Ishikawa (cell line): ENCODE measurements at regions not wholly inside any gene's neighbourhood (a gene's known extent, or its start where the extent isn't known, plus 50 kb on each side); places are given as distances from the start of the nearest gene placed in this dataset.

ENCODE experiments used
- CEBPB ChIP-seq: IDR thresholded peaks from 2 replicates; pipeline ENCODE4 v1.6.1; 2012
- CREB1 ChIP-seq: IDR thresholded peaks from 2 replicates; pipeline ENCODE4 v1.6.1; 2012; ENCODE audit warnings: low read depth
- EGR1 ChIP-seq: IDR thresholded peaks from 2 replicates; pipeline ENCODE4 v1.6.1; 2012
- EP300 ChIP-seq: IDR thresholded peaks from 2 replicates; pipeline ENCODE4 v1.6.1; 2012; ENCODE audit warnings: borderline replicate concordance
- FOXM1 ChIP-seq: IDR thresholded peaks from 2 replicates; pipeline ENCODE4 v1.6.1; 2012; ENCODE audit warnings: low read depth, borderline replicate concordance
- NFIC ChIP-seq: IDR thresholded peaks from 2 replicates; pipeline ENCODE4 v1.6.1; 2012
- RAD21 ChIP-seq: IDR thresholded peaks from 2 replicates; pipeline ENCODE4 v1.6.1; 2012; ENCODE audit warnings: low read depth
- TAF1 ChIP-seq: IDR thresholded peaks from 2 replicates; pipeline ENCODE4 v1.6.1; 2012; ENCODE audit warnings: low read depth, mild to moderate bottlenecking
- TCF12 ChIP-seq: IDR thresholded peaks from 2 replicates; pipeline ENCODE4 v1.6.1; 2012; ENCODE audit warnings: low read depth
- TEAD4 ChIP-seq: IDR thresholded peaks from 2 replicates; pipeline ENCODE4 v1.6.1; 2012
- YY1 ChIP-seq: IDR thresholded peaks from 2 replicates; pipeline ENCODE4 v1.6.1; 2012; ENCODE audit warnings: low read depth
- ZBTB7A ChIP-seq: IDR thresholded peaks from 2 replicates; pipeline ENCODE4 v1.6.1; 2012; ENCODE audit warnings: low read depth
- TF ChIP-seq, protein P1 (sequence below): IDR thresholded peaks from 2 replicates; pipeline ENCODE4 v1.6.1; 2012
- TF ChIP-seq, protein P2 (sequence below): IDR thresholded peaks from 2 replicates; pipeline ENCODE4 v1.6.1; 2012; ENCODE audit warnings: low read depth, mild to moderate bottlenecking
- TF ChIP-seq, protein P3 (sequence below): IDR thresholded peaks from 2 replicates; pipeline ENCODE4 v1.6.1; 2012

DNA sequence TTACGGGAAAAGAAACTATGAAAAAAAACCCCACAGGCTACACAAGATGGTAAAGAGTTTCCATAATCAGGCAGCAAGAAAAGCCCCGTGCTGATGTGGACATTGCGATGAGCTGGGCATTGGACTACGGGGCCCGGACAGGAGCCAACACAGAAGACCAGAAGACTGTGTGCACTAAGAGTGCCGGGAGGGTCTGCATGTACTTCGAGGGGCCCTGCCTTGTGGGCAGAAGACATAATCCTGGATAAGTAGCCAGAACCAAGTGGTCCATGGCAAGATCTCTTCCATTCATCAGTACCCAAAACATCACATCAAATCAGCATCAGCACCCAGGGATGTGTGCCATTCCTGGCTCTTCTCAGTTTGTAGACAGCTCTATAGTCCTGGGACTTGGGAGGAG is 317.8 kb downstream of the FGF9 start:
- TF ChIP-seq YY1 (no peak), CREB1 (no peak), TCF12 (no peak), TAF1 (no peak), RAD21 (no peak), CEBPB (no peak), EGR1 (no peak), EP300 (no peak)
- TF ChIP-seq, protein P1, sequence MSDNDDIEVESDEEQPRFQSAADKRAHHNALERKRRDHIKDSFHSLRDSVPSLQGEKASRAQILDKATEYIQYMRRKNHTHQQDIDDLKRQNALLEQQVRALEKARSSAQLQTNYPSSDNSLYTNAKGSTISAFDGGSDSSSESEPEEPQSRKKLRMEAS, result no peak
- TF ChIP-seq, protein P2, sequence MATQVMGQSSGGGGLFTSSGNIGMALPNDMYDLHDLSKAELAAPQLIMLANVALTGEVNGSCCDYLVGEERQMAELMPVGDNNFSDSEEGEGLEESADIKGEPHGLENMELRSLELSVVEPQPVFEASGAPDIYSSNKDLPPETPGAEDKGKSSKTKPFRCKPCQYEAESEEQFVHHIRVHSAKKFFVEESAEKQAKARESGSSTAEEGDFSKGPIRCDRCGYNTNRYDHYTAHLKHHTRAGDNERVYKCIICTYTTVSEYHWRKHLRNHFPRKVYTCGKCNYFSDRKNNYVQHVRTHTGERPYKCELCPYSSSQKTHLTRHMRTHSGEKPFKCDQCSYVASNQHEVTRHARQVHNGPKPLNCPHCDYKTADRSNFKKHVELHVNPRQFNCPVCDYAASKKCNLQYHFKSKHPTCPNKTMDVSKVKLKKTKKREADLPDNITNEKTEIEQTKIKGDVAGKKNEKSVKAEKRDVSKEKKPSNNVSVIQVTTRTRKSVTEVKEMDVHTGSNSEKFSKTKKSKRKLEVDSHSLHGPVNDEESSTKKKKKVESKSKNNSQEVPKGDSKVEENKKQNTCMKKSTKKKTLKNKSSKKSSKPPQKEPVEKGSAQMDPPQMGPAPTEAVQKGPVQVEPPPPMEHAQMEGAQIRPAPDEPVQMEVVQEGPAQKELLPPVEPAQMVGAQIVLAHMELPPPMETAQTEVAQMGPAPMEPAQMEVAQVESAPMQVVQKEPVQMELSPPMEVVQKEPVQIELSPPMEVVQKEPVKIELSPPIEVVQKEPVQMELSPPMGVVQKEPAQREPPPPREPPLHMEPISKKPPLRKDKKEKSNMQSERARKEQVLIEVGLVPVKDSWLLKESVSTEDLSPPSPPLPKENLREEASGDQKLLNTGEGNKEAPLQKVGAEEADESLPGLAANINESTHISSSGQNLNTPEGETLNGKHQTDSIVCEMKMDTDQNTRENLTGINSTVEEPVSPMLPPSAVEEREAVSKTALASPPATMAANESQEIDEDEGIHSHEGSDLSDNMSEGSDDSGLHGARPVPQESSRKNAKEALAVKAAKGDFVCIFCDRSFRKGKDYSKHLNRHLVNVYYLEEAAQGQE, result no peak
- TF ChIP-seq, protein P3, sequence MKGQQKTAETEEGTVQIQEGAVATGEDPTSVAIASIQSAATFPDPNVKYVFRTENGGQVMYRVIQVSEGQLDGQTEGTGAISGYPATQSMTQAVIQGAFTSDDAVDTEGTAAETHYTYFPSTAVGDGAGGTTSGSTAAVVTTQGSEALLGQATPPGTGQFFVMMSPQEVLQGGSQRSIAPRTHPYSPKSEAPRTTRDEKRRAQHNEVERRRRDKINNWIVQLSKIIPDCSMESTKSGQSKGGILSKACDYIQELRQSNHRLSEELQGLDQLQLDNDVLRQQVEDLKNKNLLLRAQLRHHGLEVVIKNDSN, result no peak

DNA sequence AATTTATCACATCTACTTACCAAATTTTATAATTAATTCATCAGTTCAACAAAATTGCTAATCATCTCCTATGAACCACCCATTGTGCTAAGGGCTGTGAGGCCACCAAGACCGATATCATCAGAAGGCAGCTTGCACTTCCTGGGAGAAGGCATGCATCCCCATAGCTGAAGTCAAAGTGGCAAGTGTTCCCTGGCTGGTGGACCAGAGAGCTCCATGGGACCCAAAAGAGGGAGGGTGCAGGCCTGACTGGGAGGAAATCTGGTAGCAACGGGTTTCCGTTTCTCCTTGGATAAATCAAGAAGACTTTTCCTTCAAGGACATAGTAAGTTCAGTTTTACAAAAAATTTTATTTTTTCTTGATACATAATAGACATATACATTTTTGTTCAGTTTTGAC is 325.2 kb downstream of the FGF9 start:
- no peak for TF ChIP-seq CEBPB
- TF ChIP-seq TCF12, result no peak

DNA sequence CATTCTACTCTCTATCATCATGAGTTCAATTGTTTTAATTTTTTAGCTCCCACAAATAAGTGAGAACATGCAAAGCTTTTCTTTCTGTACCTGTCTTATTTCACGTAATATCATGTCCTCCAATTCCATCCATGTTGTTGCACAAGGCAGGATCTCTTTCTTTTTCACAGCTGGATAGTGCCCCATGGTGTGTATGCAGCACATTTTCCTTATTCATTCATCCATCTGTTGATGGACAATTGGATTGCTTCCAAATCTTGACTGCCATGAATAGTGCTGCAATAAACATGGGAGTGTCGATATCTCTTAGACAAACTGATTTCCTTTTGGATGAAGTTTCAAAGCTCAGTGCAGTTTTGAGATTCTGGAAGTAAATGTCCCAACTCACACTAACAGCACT is 326.9 kb downstream of the FGF9 start:
- no peak for TF ChIP-seq CREB1
- TF ChIP-seq, protein P3, result no peak
- TF ChIP-seq EGR1, result no peak
- no peak for TF ChIP-seq TEAD4
- no peak for TF ChIP-seq YY1
- peak; percentile 72 for TF ChIP-seq CEBPB
- TF ChIP-seq FOXM1, result no peak
- peak; percentile 61; the same call in 1 of the 2 replicates for TF ChIP-seq NFIC

DNA sequence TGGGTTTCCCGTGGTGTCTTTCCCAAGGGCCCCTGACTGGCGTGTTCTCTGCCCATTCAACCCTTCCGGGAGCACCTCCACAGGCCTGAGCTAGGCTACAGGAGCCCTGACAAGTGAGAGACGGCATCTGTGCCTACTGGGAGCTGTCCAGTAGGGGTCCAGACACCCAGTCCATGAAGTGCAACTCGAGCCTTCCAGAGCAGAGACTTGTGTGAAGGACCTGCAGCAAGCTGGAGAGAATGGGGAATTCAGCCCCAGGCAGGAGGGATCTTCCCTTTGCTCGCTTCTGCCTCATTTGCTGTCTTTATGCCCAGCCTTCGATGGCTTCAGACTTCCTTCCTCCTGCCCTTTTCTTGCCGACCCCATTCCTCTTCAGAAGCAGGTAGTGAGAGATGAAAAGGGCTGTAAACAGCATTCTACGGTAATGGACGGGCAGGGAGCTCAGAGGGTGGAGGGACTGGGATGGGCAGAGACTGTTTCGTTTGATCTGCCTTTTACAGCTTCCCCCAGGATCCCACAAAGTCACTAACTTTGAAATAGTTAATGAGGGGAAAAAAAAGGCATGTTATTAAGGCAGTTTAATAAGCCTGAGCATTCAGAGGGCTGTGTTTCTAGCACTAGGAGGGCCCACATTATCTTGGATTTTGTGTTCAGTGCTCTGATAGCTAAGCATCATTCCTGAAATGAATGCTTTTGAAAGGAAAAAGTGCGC is 327.6 kb downstream of the FGF9 start:
- TF ChIP-seq, protein P2, result peak; percentile 41; the same call in 1 of the 2 replicates
- TF ChIP-seq CEBPB (no peak), NFIC (no peak)

DNA sequence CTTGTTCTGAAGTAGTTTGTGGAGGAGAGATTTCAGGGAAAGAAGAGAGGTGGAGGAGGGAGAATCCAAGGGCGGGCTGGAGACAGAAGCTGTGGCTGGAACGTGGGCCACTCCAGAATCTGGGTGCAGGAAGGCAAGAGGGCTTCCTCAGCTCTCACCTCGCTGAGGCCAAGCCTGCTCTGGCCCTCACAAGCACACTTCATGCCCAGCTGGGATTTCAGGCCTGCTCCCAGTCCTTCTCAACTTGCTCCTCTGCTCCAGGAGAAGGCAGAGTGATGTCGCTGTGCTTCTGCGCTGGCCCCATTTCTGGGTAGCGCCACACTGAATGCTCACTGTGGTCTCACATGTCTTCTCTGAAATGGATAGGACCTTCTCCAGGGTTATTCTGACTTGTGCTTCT is 328.8 kb downstream of the FGF9 start:
- TF ChIP-seq FOXM1 (no peak), TCF12 (no peak), RAD21 (no peak), EP300 (no peak), ZBTB7A (no peak)
- TF ChIP-seq, protein P3, result no peak

DNA sequence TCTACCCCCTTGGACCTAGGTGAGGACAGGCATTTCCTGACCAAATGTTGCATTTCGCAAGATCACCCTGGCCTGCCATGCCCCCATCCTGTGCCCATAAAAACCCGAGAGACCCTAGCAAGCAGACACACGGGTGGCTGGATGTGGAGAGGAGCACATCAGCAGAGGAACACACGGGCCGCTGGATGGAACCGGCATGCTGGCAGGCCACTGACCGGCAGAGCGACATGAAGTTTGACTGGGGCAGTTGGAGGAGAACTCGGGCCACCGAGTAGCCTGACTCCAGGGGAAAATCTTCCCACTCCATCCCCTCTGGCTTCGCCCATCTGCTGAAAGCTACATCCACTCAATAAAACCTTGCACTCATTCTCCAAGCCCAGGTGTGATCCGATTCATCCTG is 329.3 kb downstream of the FGF9 start:
- TF ChIP-seq RAD21 (no peak), CEBPB (no peak), FOXM1 (no peak), EGR1 (no peak), YY1 (no peak), ZBTB7A (no peak), CREB1 (no peak), TCF12 (no peak), EP300 (no peak), TEAD4 (no peak), NFIC (no peak), TAF1 (no peak)
- TF ChIP-seq, protein P1, result no peak
- TF ChIP-seq, protein P2, result no peak
- TF ChIP-seq, protein P3, result no peak
